SK-N-SH (cell line): ENCODE measurements at regions not wholly inside any gene's neighbourhood (a gene's known extent, or its start where the extent isn't known, plus 50 kb on each side); places are given as distances from the start of the nearest gene placed in this dataset.

Experiments used
- CTCF ChIP-seq: fragments of 200-600 bp; sonication (generic); IDR thresholded peaks from 2 replicates; pipeline ENCODE4 v1.6.1; 2017; ENCODE audit warnings: antibody characterized with exemption, mild to moderate bottlenecking, moderate library complexity
- GABPA ChIP-seq: IDR thresholded peaks from 2 replicates; pipeline ENCODE4 v1.4.0; 2012; ENCODE audit warnings: low read depth, mild to moderate bottlenecking
- JUND ChIP-seq: IDR thresholded peaks from 2 replicates; pipeline ENCODE4 v1.4.0; 2012
- MXI1 ChIP-seq: IDR thresholded peaks from 2 replicates; pipeline ENCODE4 v1.6.1; 2012; ENCODE audit warnings: mild to moderate bottlenecking, low read depth, low read length, improper control_type of control experiment
- POLR2AphosphoS5 ChIP-seq: IDR thresholded peaks from 2 replicates; pipeline ENCODE4 v1.6.1; 2012; ENCODE audit warnings: low read depth, low read length
- RCOR1 ChIP-seq: fragments of 150-350 bp; IDR thresholded peaks from 2 replicates; pipeline ENCODE4 v1.6.1; 2017; ENCODE audit warnings: antibody characterized with exemption, low read length
- TCF12 ChIP-seq: IDR thresholded peaks from 2 replicates; pipeline ENCODE4 v1.4.0; 2012
- YY1 ChIP-seq: IDR thresholded peaks from 2 replicates; pipeline ENCODE4 v1.4.0; 2012; ENCODE audit warnings: low read depth, mild to moderate bottlenecking

- TF ChIP-seq GABPA (no peak), CTCF (no peak), YY1 (no peak), JUND (no peak), RCOR1 (no peak), POLR2AphosphoS5 (no peak), MXI1 (no peak), TCF12 (no peak)
These were observed 410.7 kb downstream of the DNAH5 start for GRCh38 chr5:13533833-13534232.
